NOMO-1 treated with DMSO at 0.1 percent for 48 hours (cell line): ENCODE measurements at regions not wholly inside any gene's neighbourhood (a gene's known extent, or its start where the extent isn't known, plus 50 kb on each side); places are given as distances from the start of the nearest gene placed in this dataset.

Source experiments
- DNase-seq: peaks from one replicate; lab custom pipeline; 2025; ENCODE audit not compliant: unreplicated experiment; lab: John Stamatoyannopoulos, UW

- peak; percentile 35 for DNase-seq
Observed at GRCh38 chr4:101596781-101597552, 193.6 kb upstream of the BANK1 start.

- DNase-seq = no peak
Observed at GRCh38 chr4:101594588-101594987, 195.9 kb upstream of the BANK1 start.

GRCh38 chr4:101593666-101594065 lies 196.9 kb upstream of the BANK1 start:
- no peak for DNase-seq

GRCh38 chr4:101584306-101584705 lies 206.2 kb upstream of the BANK1 start:
- DNase-seq = no peak

GRCh38 chr4:101563126-101563525 lies 215.8 kb upstream of the PPP3CA start:
- no peak for DNase-seq

GRCh38 chr4:101556842-101557241 lies 209.5 kb upstream of the PPP3CA start:
- no peak for DNase-seq

- DNase-seq = no peak
Observed at GRCh38 chr4:101555341-101555880, 208.1 kb upstream of the PPP3CA start.

- peak; percentile 64 for DNase-seq
Observed at GRCh38 chr4:101540336-101540735, 193.0 kb upstream of the PPP3CA start.

GRCh38 chr4:101528526-101528925 lies 181.2 kb upstream of the PPP3CA start:
- no peak for DNase-seq

GRCh38 chr4:101527188-101527587 lies 179.9 kb upstream of the PPP3CA start:
- no peak for DNase-seq

- DNase-seq = no peak
Observed at GRCh38 chr4:101515566-101515965, 168.2 kb upstream of the PPP3CA start.

- DNase-seq = no peak
Observed at GRCh38 chr4:101515099-101515498, 167.8 kb upstream of the PPP3CA start.

- DNase-seq = no peak
Observed at GRCh38 chr4:101512416-101512815, 165.1 kb upstream of the PPP3CA start.

- DNase-seq = no peak
Observed at GRCh38 chr4:101501421-101501820, 154.1 kb upstream of the PPP3CA start.

GRCh38 chr4:101500742-101501141 lies 153.4 kb upstream of the PPP3CA start:
- no peak for DNase-seq

- no peak for DNase-seq
Observed at GRCh38 chr4:101475246-101475645, 127.9 kb upstream of the PPP3CA start.

- no peak for DNase-seq
Observed at GRCh38 chr4:101471201-101471600, 123.9 kb upstream of the PPP3CA start.

GRCh38 chr4:101464596-101464995 lies 117.3 kb upstream of the PPP3CA start:
- no peak for DNase-seq

GRCh38 chr4:101458914-101459313 lies 111.6 kb upstream of the PPP3CA start:
- peak; percentile 22 for DNase-seq

GRCh38 chr4:101458473-101458872 lies 111.1 kb upstream of the PPP3CA start:
- DNase-seq = no peak

- no peak for DNase-seq
Observed at GRCh38 chr4:101451086-101451485, 103.8 kb upstream of the PPP3CA start.

- no peak for DNase-seq
Observed at GRCh38 chr4:101441446-101441845, 94.1 kb upstream of the PPP3CA start.

GRCh38 chr4:101439926-101440325 lies 92.6 kb upstream of the PPP3CA start:
- DNase-seq = no peak
